ENCODE measurements at regions not wholly inside any gene's neighbourhood (a gene's known extent, or its start where the extent isn't known, plus 50 kb on each side); places are given as distances from the start of the nearest gene placed in this dataset.

- FAIRE-seq: peak; percentile 7
- no peak overlapping the region for H3K4me2 ChIP-seq
- TF ChIP-seq SMC3 (IDR thresholded peaks at IDR 0.05) (no peak), USF2 (IDR thresholded peaks at IDR 0.05) (no peak), RNF2 (IDR thresholded peaks at IDR 0.05; ENCODE audit: borderline replicate concordance, low read depth) (no peak), MAX (IDR thresholded peaks at IDR 0.05) (no peak), CEBPB (IDR thresholded peaks at IDR 0.05) (no peak), RARB (CRISPR knock-in tag; IDR thresholded peaks at IDR 0.05) (no peak), KDM1A (IDR thresholded peaks at IDR 0.05; ENCODE audit: low read depth) (no peak), REST (IDR thresholded peaks at IDR 0.05) (no peak), ZNF302 (CRISPR knock-in tag; IDR thresholded peaks at IDR 0.05) (no peak), EHMT2 (IDR thresholded peaks at IDR 0.05; ENCODE audit: low read depth) (no peak), HEYL (CRISPR knock-in tag; IDR thresholded peaks at IDR 0.05) (no peak), ZSCAN20 (CRISPR knock-in tag; IDR thresholded peaks at IDR 0.05) (no peak), BCL3 (IDR thresholded peaks at IDR 0.05) (no peak), PBX3 (IDR thresholded peaks at IDR 0.05) (no peak), CHD2 (IDR thresholded peaks at IDR 0.05; ENCODE audit: low read length, partially characterized antibody) (no peak), JUN (IDR thresholded peaks at IDR 0.05) (no peak), MAZ (IDR thresholded peaks at IDR 0.05; ENCODE audit: borderline replicate concordance, low read depth, low read length) (no peak), ESRRA (IDR thresholded peaks at IDR 0.05; ENCODE audit: borderline replicate concordance, low read length) (no peak)
- H3K27ac ChIP-seq: peak overlapping the region; percentile 4 to 8; a peak in 1 of 6 replicates
- ChIA-PET POLR2A (no interaction called here), CTCF (interaction anchor here (1.2 to 1.6 kb wide), 2 partner anchors 10 to 161 kb away, joined by 3 read pairs; no protein-coding TSS in a partner anchor)
- no peak for ATAC-seq
- H3K4me1 ChIP-seq: peaks cover 13% of the 10 kb centered on the region
- H3K4me3 ChIP-seq: no peak overlapping the region
- WGBS (ENCODE audit: missing lambda C conversion rate): 91% methylated on average over 4 of the region's 4 CpGs
- no peak for DNase-seq (ENCODE audit: low read depth in 1 of 2, low spot score in 1 of 2)
- H3K9me3 ChIP-seq: no peaks in the 10 kb centered on the region
Measured at GRCh38 chr9:72431036-72431435, 66.0 kb upstream of the ZFAND5 start.

GRCh38 chr9:72428329-72428728, 63.3 kb upstream of the ZFAND5 start:
- Histone ChIP-seq H3K4me1 (peaks cover 2% of the 10 kb centered on the region), H3K27ac (no peak overlapping the region), H3K9me3 (no peaks in the 10 kb centered on the region), H3K4me3 (no peak overlapping the region), H3K4me2 (no peak overlapping the region)
- ChIA-PET POLR2A (no interaction called here), CTCF (no interaction called here)
- DNase-seq (ENCODE audit: low read depth in 1 of 2, low spot score in 1 of 2) (no peak), ATAC-seq (no peak), FAIRE-seq (peak; percentile 13)
- 45% methylated on average over 1 of the region's 1 CpG for WGBS (ENCODE audit: missing lambda C conversion rate)
- TF ChIP-seq ZSCAN20 (CRISPR knock-in tag; IDR thresholded peaks at IDR 0.05): no peak
